Psoas muscle (tissue), 7 donors: ENCODE measurements at regions not wholly inside any gene's neighbourhood (a gene's known extent, or its start where the extent isn't known, plus 50 kb on each side); places are given as distances from the start of the nearest gene placed in this dataset.
A peak's percentile ranks its signal among the peaks of the same experiment; 100 is the strongest.

Experiments
- ATAC-seq, 4 donors: fragments of 200-7000 bp; cut with Tn5 transposase; one replicate each; pipeline ENCODE4 v1.9.1; 2020; ENCODE audit warnings: moderate library complexity in 3 of 4, mild to moderate bottlenecking in 2 of 4
- DNase-seq, 2 donors: peaks; one replicate each; pipeline ENCODE4 v3.0.0-alpha.2; 2020
- H3K27ac ChIP-seq: fragments of 200-600 bp; one replicate; pipeline ENCODE4 v1.8.0; 2022
- H3K27me3 ChIP-seq, 3 donors: fragments of 200-600 bp in 1 of 3; one replicate each; pipeline versions ENCODE4 v1.6.1 to v1.8.0; 2013 to 2022; ENCODE audit warnings: low read length in 2 of 3, mild to moderate bottlenecking in 2 of 3, moderate library complexity in 1 of 3; ENCODE audit not compliant: insufficient read depth in 3 of 3
- H3K36me3 ChIP-seq, 2 donors: fragments of 200-600 bp in 1 of 2; one replicate each; pipeline versions ENCODE4 v1.6.1 to v1.8.0; 2013 to 2022; ENCODE audit warnings: low read depth in 1 of 2, mild to moderate bottlenecking in 1 of 2, moderate library complexity in 1 of 2; ENCODE audit not compliant: insufficient read depth in 1 of 2
- H3K4me1 ChIP-seq: fragments of 200-600 bp; one replicate; pipeline ENCODE4 v1.8.0; 2022
- H3K4me3 ChIP-seq: fragments of 200-600 bp; one replicate; pipeline ENCODE4 v1.8.0; 2022; ENCODE audit warnings: mild to moderate bottlenecking
- H3K9me3 ChIP-seq: fragments of 200-600 bp; one replicate; pipeline ENCODE4 v1.8.0; 2022
- CTCF ChIP-seq: fragments of 200-600 bp; IDR thresholded peaks from one replicate; pipeline ENCODE4 v1.8.0; 2022; ENCODE audit warnings: antibody characterized with exemption
- WGBS, 3 donors: extraction: QIAGEN DNeasy Blood & Tissue Kit; methylation state at CpG; one replicate each; pipeline versions ENCODE4 v1.1.6 to v1.1.7; 2013; 5-methylcytosine and 5-hydroxymethylcytosine counted together
- intact Hi-C, 2 donors: fragments of 100-400 bp; cut with DNase I; formaldehyde crosslinking; loops; one replicate each; pipeline versions ENCODE4 v1.11.0 to v1.14.2; 2022
- donor health status: healthy with polysubstance abuse.
- donor health status: DM: no; HTN: no; CAD: no; lungs with moderate emphysema.
- donor health status: Bipolar disorder and iron deficiency.
- donor health status: healthy.
- donor health status: DM: yes; HTN: yes; CAD: no.
- donor health status: DM: no; HTN: no; CAD: no.
- donor health status: DM: yes; HTN: yes; CAD: no.

GRCh38 chr6:11357285-11357684 lies 124.8 kb upstream of the NEDD9 start:
- DNase-seq (no peak), ATAC-seq (no peak)
- H3K9me3 ChIP-seq, result no peaks in the 10 kb centered on the region
- no peaks in the 10 kb centered on the region for H3K36me3 ChIP-seq
- no peak overlapping the region for H3K4me3 ChIP-seq
- no peaks in the 10 kb centered on the region for H3K4me1 ChIP-seq
- intact Hi-C loops, result no loop called here
- 75 to 87% (median 84%) methylated on average over 7 of the region's 7 CpGs for WGBS, 3 donors
- peak overlapping the region; percentile 59 for H3K27ac ChIP-seq
- no peak for TF ChIP-seq CTCF
- H3K27me3 ChIP-seq, result no peaks in the 10 kb centered on the region

- no peak for TF ChIP-seq CTCF
- ATAC-seq, result peak in 3 of 4 donors; percentile 55 to 65 (median 57)
- Histone ChIP-seq H3K27ac (peak overlapping the region; percentile 63), H3K27me3 (no peaks in the 10 kb centered on the region), H3K36me3 (no peaks in the 10 kb centered on the region), H3K4me3 (no peak overlapping the region), H3K4me1 (no peaks in the 10 kb centered on the region), H3K9me3 (no peaks in the 10 kb centered on the region)
- intact Hi-C loops, result no loop called here
- WGBS, 3 donors, result 68 to 75% (median 70%) methylated on average over 11 of the region's 11 CpGs
- no peak for DNase-seq
These were observed 124.1 kb upstream of the NEDD9 start for GRCh38 chr6:11356404-11357155.

- intact Hi-C loops, result no loop called here
- Histone ChIP-seq H3K4me3 (no peak overlapping the region), H3K27ac (peak overlapping the region; percentile 65), H3K4me1 (no peaks in the 10 kb centered on the region), H3K36me3 (no peaks in the 10 kb centered on the region), H3K27me3 (no peaks in the 10 kb centered on the region), H3K9me3 (no peaks in the 10 kb centered on the region)
- 15 to 23% (median 22%) methylated on average over 6 of the region's 6 CpGs for WGBS, 3 donors
- ATAC-seq (peak; percentile 28 to 71 (median 62)), DNase-seq (no peak)
- TF ChIP-seq CTCF, result no peak
These were observed 121.5 kb upstream of the NEDD9 start for GRCh38 chr6:11353921-11354389.

GRCh38 chr6:11350294-11350693 lies 117.8 kb upstream of the NEDD9 start:
- intact Hi-C loops, result no loop called here
- no peak for DNase-seq
- no peak overlapping the region for H3K4me3 ChIP-seq
- 84 to 88% (median 87%) methylated on average over 4 of the region's 4 CpGs for whole genome bisulfite sequencing, 3 donors
- no peaks in the 10 kb centered on the region for H3K4me1 ChIP-seq
- peaks cover 0 to 2% (median 0%) of the 10 kb centered on the region in 3 donors for H3K27me3 ChIP-seq
- H3K27ac ChIP-seq, result no peak overlapping the region
- no peaks in the 10 kb centered on the region for H3K36me3 ChIP-seq
- ATAC-seq, result peak in 2 of 4 donors; percentile 33 to 43
- TF ChIP-seq CTCF, result no peak
- H3K9me3 ChIP-seq, result no peaks in the 10 kb centered on the region

- Histone ChIP-seq H3K4me3 (no peak overlapping the region), H3K36me3 (no peaks in the 10 kb centered on the region), H3K27ac (no peak overlapping the region), H3K4me1 (no peaks in the 10 kb centered on the region), H3K27me3 (peaks cover 0 to 2% (median 0%) of the 10 kb centered on the region in 3 donors), H3K9me3 (no peaks in the 10 kb centered on the region)
- ATAC-seq, result no peak
- no peak for DNase-seq
- no peak for TF ChIP-seq CTCF
- intact Hi-C loops, result no loop called here
These were observed 117.4 kb upstream of the NEDD9 start for GRCh38 chr6:11349880-11350279.
